ENCODE measurements at regions not wholly inside any gene's neighbourhood (a gene's known extent, or its start where the extent isn't known, plus 50 kb on each side); places are given as distances from the start of the nearest gene placed in this dataset.

DNA sequence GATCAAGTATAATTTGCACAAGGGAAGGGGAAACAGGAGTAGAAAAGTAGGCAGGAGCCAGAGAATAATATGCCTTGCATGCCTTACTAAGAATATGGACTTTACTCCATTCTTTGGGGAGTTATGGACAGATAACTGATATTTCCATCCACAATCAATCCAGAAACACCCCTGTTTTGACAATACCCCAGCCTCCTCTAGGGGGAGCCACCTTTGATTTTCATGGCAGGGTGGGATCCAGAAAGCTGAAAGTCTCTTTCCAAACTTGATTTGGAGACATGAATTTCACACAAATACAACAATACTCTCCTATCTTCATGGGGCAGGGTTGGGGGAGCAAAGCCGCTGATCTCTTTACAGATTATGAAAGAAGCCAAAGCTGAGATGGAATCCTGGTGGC is 404.1 kb downstream of the FOXA2 start:
- TF ChIP-seq, protein P1, sequence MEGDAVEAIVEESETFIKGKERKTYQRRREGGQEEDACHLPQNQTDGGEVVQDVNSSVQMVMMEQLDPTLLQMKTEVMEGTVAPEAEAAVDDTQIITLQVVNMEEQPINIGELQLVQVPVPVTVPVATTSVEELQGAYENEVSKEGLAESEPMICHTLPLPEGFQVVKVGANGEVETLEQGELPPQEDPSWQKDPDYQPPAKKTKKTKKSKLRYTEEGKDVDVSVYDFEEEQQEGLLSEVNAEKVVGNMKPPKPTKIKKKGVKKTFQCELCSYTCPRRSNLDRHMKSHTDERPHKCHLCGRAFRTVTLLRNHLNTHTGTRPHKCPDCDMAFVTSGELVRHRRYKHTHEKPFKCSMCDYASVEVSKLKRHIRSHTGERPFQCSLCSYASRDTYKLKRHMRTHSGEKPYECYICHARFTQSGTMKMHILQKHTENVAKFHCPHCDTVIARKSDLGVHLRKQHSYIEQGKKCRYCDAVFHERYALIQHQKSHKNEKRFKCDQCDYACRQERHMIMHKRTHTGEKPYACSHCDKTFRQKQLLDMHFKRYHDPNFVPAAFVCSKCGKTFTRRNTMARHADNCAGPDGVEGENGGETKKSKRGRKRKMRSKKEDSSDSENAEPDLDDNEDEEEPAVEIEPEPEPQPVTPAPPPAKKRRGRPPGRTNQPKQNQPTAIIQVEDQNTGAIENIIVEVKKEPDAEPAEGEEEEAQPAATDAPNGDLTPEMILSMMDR (IDR thresholded peaks at IDR 0.05; ENCODE audit: control extremely low read depth in 1 of 3, insufficient read depth in 1 of 3, low read depth in 1 of 3, low read length in 3 of 3), result peak; percentile 37 to 75 (median 57)
- TF ChIP-seq TAF7 (optimal IDR thresholded peaks at IDR 0.05; ENCODE audit: borderline replicate concordance, low read depth, low read length) (no peak), BACH1 (IDR thresholded peaks at IDR 0.05; ENCODE audit: low read length) (no peak), ZNF274 (IDR thresholded peaks at IDR 0.05; ENCODE audit: borderline replicate concordance, extremely low read depth, low read length) (no peak), POLR2A (IDR thresholded peaks at IDR 0.05; ENCODE audit: control extremely low read depth in 1 of 2, low read depth in 2 of 2, low read length in 2 of 2) (no peak), NRF1 (IDR thresholded peaks at IDR 0.05; ENCODE audit: low read depth, low read length) (no peak), BCL11A (IDR thresholded peaks at IDR 0.05; ENCODE audit: low read depth in 2 of 2, low read length in 2 of 2) (no peak), TBP (IDR thresholded peaks at IDR 0.05; ENCODE audit: low read depth, low read length) (no peak), KDM4A (IDR thresholded peaks at IDR 0.05; ENCODE audit: low read depth, low read length, severe bottlenecking) (no peak), SUZ12 (IDR thresholded peaks at IDR 0.05; ENCODE audit: low read length) (no peak), JUN (IDR thresholded peaks at IDR 0.05; ENCODE audit: low read depth, low read length) (no peak), CREB1 (IDR thresholded peaks at IDR 0.05) (no peak)
- TF ChIP-seq, protein P2, sequence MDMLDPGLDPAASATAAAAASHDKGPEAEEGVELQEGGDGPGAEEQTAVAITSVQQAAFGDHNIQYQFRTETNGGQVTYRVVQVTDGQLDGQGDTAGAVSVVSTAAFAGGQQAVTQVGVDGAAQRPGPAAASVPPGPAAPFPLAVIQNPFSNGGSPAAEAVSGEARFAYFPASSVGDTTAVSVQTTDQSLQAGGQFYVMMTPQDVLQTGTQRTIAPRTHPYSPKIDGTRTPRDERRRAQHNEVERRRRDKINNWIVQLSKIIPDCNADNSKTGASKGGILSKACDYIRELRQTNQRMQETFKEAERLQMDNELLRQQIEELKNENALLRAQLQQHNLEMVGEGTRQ (IDR thresholded peaks at IDR 0.05; ENCODE audit: low read length), result no peak

Measured in H1 (cell line).